SK-N-MC (cell line): ENCODE measurements at regions not wholly inside any gene's neighbourhood (a gene's known extent, or its start where the extent isn't known, plus 50 kb on each side); places are given as distances from the start of the nearest gene placed in this dataset.

ENCODE experiments used
- EZH2 ChIP-seq: fragments of 200-600 bp; sonication (generic); IDR thresholded peaks from one replicate; pipeline ENCODE4 v1.6.1; 2017; ENCODE audit warnings: antibody characterized with exemption
- POLR2AphosphoS5 ChIP-seq: IDR thresholded peaks from 2 replicates; pipeline ENCODE4 v1.6.1; 2012; ENCODE audit warnings: mild to moderate bottlenecking, low read depth, low read length, borderline replicate concordance

DNA sequence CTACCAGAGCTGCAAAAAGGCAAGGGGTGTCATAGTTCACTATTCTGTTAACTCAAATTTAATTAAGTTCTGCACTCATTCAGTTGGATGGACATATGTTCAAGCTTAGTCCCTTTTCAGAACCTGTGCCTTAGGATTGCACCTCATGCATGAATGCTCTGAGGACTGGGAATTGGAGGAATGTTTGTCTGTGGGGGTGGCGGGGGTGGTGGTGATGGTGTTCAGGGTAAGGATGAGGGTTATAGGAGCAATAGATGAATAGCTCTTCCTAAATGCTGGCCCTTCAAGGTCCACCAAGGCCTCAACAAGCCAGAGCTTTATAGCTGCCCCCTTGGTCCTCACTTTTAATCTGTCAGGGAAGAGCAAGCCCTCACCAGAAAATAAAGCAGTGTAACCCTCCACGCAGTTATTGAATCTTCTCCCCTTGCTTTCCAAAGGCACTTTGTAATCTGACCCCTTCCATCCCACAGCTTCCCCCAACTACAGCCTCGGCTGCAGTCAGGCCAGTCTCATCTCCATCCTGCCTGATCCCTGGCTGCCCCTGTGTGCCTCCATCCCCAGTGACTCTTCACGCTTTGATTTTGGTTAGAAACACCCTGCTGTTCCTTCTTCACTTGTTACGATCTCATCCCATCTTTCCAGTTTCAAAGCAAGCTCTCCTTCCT, 221.6 kb upstream of the LMCD1 start:
- TF ChIP-seq POLR2AphosphoS5 (no peak), EZH2 (no peak)
